Astrocyte of the cerebellum (primary cell): ENCODE measurements at regions not wholly inside any gene's neighbourhood (a gene's known extent, or its start where the extent isn't known, plus 50 kb on each side); places are given as distances from the start of the nearest gene placed in this dataset.

Source experiments
- DNase-seq: peaks from one replicate; pipeline ENCODE4 v3.0.0-alpha.2; 2011; ENCODE audit warnings: low read depth
- H3K4me3 ChIP-seq: 2 replicates; pipeline ENCODE4 v1.5.1; 2011; ENCODE audit warnings: mild to moderate bottlenecking, low read depth, low read length, moderate library complexity
- CTCF ChIP-seq: IDR thresholded peaks from 2 replicates; pipeline ENCODE4 v1.5.1; 2012; ENCODE audit warnings: low read length, low read depth, moderate library complexity, mild to moderate bottlenecking; ENCODE audit errors: missing control alignments
- in situ Hi-C: cut with HindIII; loops from 2 replicates; pipeline ENCODE4 v1.10.0; 2017; ENCODE audit warnings: low sequenced_read_pairs

GRCh38 chr1:18018366-18018765, 89.2 kb upstream of the IGSF21 start:
- in situ Hi-C loops, result no loop called here
- H3K4me3 ChIP-seq, result no peak overlapping the region
- no peak for TF ChIP-seq CTCF
- no peak for DNase-seq

GRCh38 chr1:18020021-18020817, 87.4 kb upstream of the IGSF21 start:
- no peak for DNase-seq
- in situ Hi-C loops, result no loop called here
- no peak overlapping the region for H3K4me3 ChIP-seq
- TF ChIP-seq CTCF, result no peak

- in situ Hi-C loops, result no loop called here
- H3K4me3 ChIP-seq, result no peak overlapping the region
- DNase-seq, result no peak
- no peak for TF ChIP-seq CTCF
Observed at GRCh38 chr1:18021242-18021641, 86.4 kb upstream of the IGSF21 start.

GRCh38 chr1:18032172-18032859, 75.3 kb upstream of the IGSF21 start:
- in situ Hi-C loops, result no loop called here
- DNase-seq, result no peak
- H3K4me3 ChIP-seq, result no peak overlapping the region
- TF ChIP-seq CTCF, result no peak

GRCh38 chr1:18035145-18035544, 72.5 kb upstream of the IGSF21 start:
- in situ Hi-C loops, result no loop called here
- H3K4me3 ChIP-seq, result no peak overlapping the region
- DNase-seq, result no peak
- TF ChIP-seq CTCF, result no peak

- TF ChIP-seq CTCF, result no peak
- in situ Hi-C loops, result no loop called here
- H3K4me3 ChIP-seq, result no peak overlapping the region
- no peak for DNase-seq
Observed at GRCh38 chr1:18037651-18038050, 69.9 kb upstream of the IGSF21 start.
